ENCODE measurements at regions not wholly inside any gene's neighbourhood (a gene's known extent, or its start where the extent isn't known, plus 50 kb on each side); places are given as distances from the start of the nearest gene placed in this dataset.
A peak's percentile ranks its signal among the peaks of the same experiment; 100 is the strongest.

DNA sequence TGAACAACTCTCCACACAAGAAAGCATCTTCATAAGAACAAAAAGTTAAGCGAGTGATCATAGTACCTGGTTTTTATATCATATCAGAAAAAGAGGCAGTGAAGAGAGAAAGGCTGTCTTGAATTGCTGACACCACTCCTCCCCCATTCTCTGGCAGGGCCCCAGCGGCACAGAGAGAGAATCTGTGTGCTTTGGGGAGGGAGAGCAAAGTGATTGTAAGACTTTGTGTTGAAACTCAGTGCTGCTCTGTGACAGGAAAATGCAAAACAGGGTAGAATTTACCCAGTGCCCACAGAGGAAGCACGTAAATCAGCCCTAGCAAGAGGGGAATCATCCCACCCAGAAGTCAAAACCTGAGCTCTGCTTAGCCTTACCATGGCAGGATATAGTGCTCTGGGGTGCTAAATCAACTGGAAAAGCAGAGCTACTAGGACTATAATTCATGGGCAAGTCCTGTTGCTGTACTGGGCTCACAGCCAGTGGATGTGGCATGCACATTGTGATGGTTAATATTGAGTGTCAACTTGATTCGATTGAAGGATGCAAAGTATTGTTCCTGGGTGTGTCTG lies 174.6 kb downstream of the PRR32 start:
- TF ChIP-seq, protein P1, sequence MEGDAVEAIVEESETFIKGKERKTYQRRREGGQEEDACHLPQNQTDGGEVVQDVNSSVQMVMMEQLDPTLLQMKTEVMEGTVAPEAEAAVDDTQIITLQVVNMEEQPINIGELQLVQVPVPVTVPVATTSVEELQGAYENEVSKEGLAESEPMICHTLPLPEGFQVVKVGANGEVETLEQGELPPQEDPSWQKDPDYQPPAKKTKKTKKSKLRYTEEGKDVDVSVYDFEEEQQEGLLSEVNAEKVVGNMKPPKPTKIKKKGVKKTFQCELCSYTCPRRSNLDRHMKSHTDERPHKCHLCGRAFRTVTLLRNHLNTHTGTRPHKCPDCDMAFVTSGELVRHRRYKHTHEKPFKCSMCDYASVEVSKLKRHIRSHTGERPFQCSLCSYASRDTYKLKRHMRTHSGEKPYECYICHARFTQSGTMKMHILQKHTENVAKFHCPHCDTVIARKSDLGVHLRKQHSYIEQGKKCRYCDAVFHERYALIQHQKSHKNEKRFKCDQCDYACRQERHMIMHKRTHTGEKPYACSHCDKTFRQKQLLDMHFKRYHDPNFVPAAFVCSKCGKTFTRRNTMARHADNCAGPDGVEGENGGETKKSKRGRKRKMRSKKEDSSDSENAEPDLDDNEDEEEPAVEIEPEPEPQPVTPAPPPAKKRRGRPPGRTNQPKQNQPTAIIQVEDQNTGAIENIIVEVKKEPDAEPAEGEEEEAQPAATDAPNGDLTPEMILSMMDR (conservative IDR thresholded peaks at IDR 0.05): no peak
- no peak overlapping the region for H3K27ac ChIP-seq

DNA sequence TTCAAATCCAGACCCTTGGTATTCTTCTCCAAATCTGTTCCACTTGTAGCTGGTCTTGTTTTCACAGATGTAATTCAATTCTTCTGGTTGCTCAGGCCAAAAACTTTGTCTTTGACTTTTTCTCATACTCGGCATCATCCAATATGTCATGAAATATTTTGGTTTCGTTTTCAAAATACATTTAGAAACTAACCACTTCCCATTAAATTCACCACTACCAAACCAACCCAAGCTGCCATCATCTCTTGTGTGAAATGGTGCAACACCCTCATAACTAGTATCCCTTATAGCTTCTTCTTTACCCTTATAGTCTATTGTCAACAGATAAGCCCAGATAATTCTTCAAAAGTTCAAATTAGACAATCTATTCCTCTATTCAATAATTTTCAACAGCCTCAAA lies 192.1 kb downstream of the PRR32 start:
- no peak overlapping the region for H3K27ac ChIP-seq
- TF ChIP-seq, protein P1 (conservative IDR thresholded peaks at IDR 0.05): no peak

DNA sequence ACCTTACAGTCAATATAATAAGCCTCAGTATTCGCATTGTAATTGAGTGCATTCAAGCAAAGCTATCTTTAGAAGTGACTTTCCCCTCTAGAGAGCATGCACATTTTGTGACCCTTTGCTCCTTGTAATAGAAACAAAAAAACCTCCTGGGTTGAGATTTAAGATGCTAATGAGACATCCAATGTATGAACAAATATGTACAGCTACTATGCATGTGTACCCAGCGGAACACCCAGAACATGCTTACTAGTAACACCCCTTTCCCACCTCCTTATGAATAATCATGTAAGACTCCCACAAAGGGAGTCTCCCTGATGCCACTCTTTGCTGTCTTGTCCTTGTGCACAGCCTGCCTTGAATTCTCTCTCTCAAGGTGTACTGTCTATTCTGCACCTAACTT lies 205.5 kb downstream of the PRR32 start:
- TF ChIP-seq, protein P1 (conservative IDR thresholded peaks at IDR 0.05): no peak
- H3K27ac ChIP-seq: no peak overlapping the region

DNA sequence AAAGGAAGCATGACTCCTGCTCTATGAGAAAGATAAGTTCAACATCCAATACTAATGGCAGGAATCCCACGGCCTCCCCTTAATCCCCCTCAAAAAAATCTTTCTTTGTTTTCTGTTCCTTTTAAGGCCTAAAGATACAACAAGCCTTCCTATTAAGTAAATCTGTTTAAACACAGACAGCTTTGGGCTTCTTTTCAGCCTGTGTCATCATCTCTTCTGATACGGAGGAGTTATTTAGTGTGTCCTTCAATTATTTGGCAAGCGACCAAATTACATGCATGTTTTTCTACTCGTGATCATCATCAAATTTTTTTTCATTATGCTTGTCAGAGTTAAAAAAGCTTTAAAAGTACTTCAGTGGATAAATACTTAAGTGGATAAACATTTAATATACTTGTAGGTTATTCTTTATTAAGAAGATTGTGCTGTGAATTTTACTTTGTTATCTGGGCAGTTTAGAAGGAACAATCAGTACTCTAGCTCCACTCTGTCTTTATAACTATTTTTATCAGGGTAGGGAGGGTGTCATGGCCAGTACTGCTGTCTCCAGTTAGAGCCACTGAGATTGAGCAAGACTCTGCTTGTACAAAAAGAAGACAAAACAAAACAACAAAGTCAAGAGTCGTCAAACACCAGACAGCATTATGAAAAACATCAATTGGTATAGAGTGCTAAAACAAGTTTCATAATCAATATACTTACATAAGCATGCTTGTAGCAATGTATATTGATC lies 210.7 kb downstream of the PRR32 start:
- H3K27ac ChIP-seq: peak overlapping the region; percentile 49
- TF ChIP-seq, protein P1 (conservative IDR thresholded peaks at IDR 0.05): no peak

DNA sequence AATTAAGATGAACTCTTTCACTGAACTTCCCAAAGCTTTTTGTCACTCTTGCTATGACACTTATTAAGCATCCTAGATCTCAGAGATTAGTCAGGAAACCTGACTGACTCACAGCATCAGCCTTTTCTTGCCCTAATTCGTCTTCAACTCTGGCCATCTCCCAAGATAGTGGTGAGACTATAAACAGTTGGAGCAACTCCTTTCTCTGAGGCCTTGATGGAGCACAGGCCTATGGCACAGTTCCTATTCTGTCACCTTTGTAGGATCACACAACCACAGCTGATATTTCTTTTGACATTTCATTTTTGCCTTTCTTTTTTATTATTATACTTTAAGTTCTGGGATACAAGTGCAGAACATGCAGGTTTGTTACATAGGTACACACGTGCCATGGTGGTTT lies 217.6 kb downstream of the PRR32 start:
- H3K27ac ChIP-seq: no peak overlapping the region
- TF ChIP-seq, protein P1 (conservative IDR thresholded peaks at IDR 0.05): no peak

DNA sequence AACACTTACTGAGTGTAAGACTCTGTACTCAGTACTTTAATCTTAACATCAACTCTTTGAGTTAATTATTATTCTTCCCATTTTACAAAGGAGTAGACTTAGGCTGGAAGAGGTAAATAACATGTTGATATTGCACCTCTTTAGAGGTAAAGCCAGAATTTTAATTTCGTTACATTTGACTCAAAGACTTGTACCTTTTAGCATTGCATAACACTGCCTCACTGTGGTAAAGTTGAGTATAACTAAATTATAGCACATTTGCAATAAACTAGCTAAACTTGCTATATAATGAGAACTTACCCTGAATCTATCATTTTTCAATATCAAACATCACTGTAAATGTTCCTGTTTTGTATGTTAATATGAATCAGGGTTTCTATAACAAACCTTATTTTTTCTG lies 218.5 kb downstream of the PRR32 start:
- H3K27ac ChIP-seq: no peak overlapping the region
- TF ChIP-seq, protein P1 (conservative IDR thresholded peaks at IDR 0.05): peak; percentile 50

DNA sequence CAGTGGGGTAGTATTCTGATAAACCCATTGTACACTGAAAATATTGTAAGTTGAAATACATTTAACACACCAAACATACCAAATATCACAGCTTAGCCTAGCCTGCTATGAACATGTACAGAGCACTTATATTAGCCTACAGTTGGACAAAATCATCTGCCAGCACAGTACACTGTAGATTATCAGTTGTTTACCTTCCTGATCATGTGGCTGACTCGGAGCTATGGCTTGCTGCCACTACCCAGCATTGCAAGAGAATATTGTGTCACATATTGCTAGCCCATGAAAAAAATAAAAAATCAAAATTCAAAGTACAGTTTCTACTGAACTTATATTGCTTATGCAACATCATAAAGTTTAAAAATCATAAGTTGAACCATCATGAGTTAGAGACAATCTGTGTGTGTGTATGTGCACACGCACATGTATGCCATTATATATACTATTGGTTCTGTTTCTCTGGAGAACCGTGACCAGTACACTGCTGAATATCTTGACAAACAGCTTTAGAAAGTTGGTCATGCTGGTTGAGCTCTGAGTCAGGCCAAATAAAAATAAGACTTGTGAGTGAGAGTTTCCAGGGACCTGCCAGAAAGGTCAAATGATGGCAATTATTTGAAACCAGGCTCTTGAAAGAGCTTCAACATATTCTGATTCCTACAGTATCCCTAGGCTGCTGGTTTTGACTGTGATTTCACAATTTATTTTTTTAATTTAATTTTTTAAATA lies 238.5 kb downstream of the PRR32 start:
- H3K27ac ChIP-seq: peak overlapping the region; percentile 34
- TF ChIP-seq, protein P1 (conservative IDR thresholded peaks at IDR 0.05): no peak

Data from VCaP (cell line).